ENCODE measurements at regions not wholly inside any gene's neighbourhood (a gene's known extent, or its start where the extent isn't known, plus 50 kb on each side); places are given as distances from the start of the nearest gene placed in this dataset.
"Not testable (repeated sequence)": the region's sequence is repeated elsewhere in the genome, so short reads cannot be mapped to it uniquely, and the experiment has no call there.

GRCh38 chr6:14550410-14550809 is 432.8 kb downstream of the CD83 start:
- Histone ChIP-seq H3K9me3 (no peaks in the 10 kb centered on the region), H3K27me3 (no peaks in the 10 kb centered on the region), H3K4me3 (no peak overlapping the region), H3K27ac (no peak overlapping the region), H3K4me1 (ENCODE audit: insufficient read depth) (no peaks in the 10 kb centered on the region), H3K36me3 (no peaks in the 10 kb centered on the region)
- TF ChIP-seq, protein P1, sequence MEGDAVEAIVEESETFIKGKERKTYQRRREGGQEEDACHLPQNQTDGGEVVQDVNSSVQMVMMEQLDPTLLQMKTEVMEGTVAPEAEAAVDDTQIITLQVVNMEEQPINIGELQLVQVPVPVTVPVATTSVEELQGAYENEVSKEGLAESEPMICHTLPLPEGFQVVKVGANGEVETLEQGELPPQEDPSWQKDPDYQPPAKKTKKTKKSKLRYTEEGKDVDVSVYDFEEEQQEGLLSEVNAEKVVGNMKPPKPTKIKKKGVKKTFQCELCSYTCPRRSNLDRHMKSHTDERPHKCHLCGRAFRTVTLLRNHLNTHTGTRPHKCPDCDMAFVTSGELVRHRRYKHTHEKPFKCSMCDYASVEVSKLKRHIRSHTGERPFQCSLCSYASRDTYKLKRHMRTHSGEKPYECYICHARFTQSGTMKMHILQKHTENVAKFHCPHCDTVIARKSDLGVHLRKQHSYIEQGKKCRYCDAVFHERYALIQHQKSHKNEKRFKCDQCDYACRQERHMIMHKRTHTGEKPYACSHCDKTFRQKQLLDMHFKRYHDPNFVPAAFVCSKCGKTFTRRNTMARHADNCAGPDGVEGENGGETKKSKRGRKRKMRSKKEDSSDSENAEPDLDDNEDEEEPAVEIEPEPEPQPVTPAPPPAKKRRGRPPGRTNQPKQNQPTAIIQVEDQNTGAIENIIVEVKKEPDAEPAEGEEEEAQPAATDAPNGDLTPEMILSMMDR (IDR thresholded peaks at IDR 0.05): no peak
- TF ChIP-seq EP300 (IDR thresholded peaks at IDR 0.05) (no peak), POLR2A (IDR thresholded peaks at IDR 0.05) (no peak)
- intact Hi-C loops (cut with DNase I): no loop called here
- WGBS, 3 donors: 96% methylated on average over 3 of the region's 3 CpGs
- DNase-seq: no peak

DNA sequence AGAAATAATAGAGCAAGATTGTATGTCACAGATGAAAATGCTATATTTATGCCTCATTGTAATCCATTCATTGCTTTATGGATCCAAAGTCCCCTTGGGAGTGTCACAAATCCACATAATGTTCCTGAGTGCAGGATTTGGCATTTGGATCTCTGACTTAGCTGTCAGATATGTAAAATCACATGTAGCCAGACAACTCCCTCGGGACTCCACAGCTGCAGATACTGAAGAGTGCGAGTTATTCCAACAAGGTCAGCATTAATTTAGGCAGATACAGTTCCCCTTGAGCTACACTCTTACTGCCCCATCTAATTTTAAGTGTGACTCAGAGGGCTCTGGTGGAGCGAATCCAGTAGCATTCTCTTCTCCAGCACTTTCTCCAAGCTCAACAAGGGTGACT is 433.2 kb downstream of the CD83 start:
- Histone ChIP-seq H3K9me3 (no peaks in the 10 kb centered on the region), H3K4me1 (ENCODE audit: insufficient read depth) (no peaks in the 10 kb centered on the region), H3K27ac (no peak overlapping the region), H3K27me3 (no peaks in the 10 kb centered on the region), H3K4me3 (no peak overlapping the region), H3K36me3 (no peaks in the 10 kb centered on the region)
- TF ChIP-seq, protein P1 (IDR thresholded peaks at IDR 0.05): no peak
- TF ChIP-seq POLR2A (IDR thresholded peaks at IDR 0.05) (no peak), EP300 (IDR thresholded peaks at IDR 0.05) (no peak)
- peak in 1 of 5 donors; percentile 21 for DNase-seq
- WGBS, 3 donors: 13 to 42% (median 21%) methylated on average over 3 of the region's 3 CpGs
- intact Hi-C loops (cut with DNase I): no loop called here

- H3K36me3 ChIP-seq; H3K4me1 ChIP-seq (ENCODE audit: insufficient read depth); intact Hi-C loops (cut with DNase I); H3K9me3 ChIP-seq; DNase-seq; H3K4me3 ChIP-seq; H3K27ac ChIP-seq; H3K27me3 ChIP-seq: not testable (repeated sequence)
- WGBS, 3 donors: 95 to 96% (median 96%) methylated on average over 8 of the region's 8 CpGs
Observed at GRCh38 chr6:14551601-14552000, 434.0 kb downstream of the CD83 start.

DNA sequence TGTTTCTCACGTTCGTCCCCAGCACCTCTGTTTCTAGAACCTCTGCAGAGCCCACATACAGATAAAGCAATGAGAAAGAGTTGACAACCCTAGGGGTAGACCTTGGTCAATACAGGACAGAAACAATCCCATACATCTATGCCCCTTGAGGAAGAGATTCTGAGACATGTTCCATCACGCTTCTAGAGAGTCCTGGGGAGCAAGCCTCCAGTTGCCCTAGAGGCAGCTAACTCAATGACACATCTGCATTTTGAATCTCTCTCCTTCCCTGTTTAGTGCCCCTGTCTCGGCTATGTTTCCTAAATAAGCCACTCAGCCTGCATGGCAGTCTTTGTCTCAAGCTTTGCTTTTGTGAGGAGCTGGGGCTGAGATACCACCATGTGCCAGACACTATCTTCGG is 435.3 kb downstream of the CD83 start:
- DNase-seq: no peak
- 94 to 96% (median 95%) methylated on average over 5 of the region's 5 CpGs for WGBS, 3 donors
- H3K36me3 ChIP-seq: no peaks in the 10 kb centered on the region
- H3K27me3 ChIP-seq: no peaks in the 10 kb centered on the region
- TF ChIP-seq EP300 (IDR thresholded peaks at IDR 0.05) (no peak), POLR2A (IDR thresholded peaks at IDR 0.05) (no peak)
- TF ChIP-seq, protein P1 (IDR thresholded peaks at IDR 0.05): no peak
- intact Hi-C loops (cut with DNase I): no loop called here
- no peaks in the 10 kb centered on the region for H3K4me1 ChIP-seq (ENCODE audit: insufficient read depth)
- H3K4me3 ChIP-seq: no peak overlapping the region
- H3K9me3 ChIP-seq: no peaks in the 10 kb centered on the region
- H3K27ac ChIP-seq: no peak overlapping the region

- no peak overlapping the region for H3K27ac ChIP-seq
- H3K4me1 ChIP-seq (ENCODE audit: insufficient read depth): no peaks in the 10 kb centered on the region
- no peaks in the 10 kb centered on the region for H3K36me3 ChIP-seq
- H3K4me3 ChIP-seq: no peak overlapping the region
- TF ChIP-seq, protein P1 (IDR thresholded peaks at IDR 0.05): no peak
- intact Hi-C loops (cut with DNase I): no loop called here
- H3K9me3 ChIP-seq: no peaks in the 10 kb centered on the region
- WGBS, 3 donors: 87 to 96% (median 96%) methylated on average over 8 of the region's 8 CpGs
- DNase-seq: no peak
- no peaks in the 10 kb centered on the region for H3K27me3 ChIP-seq
Observed at GRCh38 chr6:14553515-14553914, 435.9 kb downstream of the CD83 start.
